Ovary (tissue), 7 donors: ENCODE measurements at regions not wholly inside any gene's neighbourhood (a gene's known extent, or its start where the extent isn't known, plus 50 kb on each side); places are given as distances from the start of the nearest gene placed in this dataset.

Experiments used
- DNase-seq, 5 donors: peaks; one replicate each; pipeline ENCODE4 v3.0.0-alpha.2; 2019 to 2020
- H3K27ac ChIP-seq, 2 donors: fragments of 200-600 bp; one replicate each; pipeline versions ENCODE4 v1.5.1 to v1.8.0; 2019 to 2022
- H3K27me3 ChIP-seq: fragments of 200-600 bp; one replicate; pipeline ENCODE4 v1.8.0; 2022
- H3K36me3 ChIP-seq: fragments of 200-600 bp; sonication (generic); one replicate; pipeline ENCODE4 v1.5.1; 2019
- H3K4me1 ChIP-seq: one replicate; pipeline ENCODE4 v1.8.1; 2013; ENCODE audit warnings: mild to moderate bottlenecking, moderate library complexity; ENCODE audit not compliant: insufficient read depth
- H3K4me3 ChIP-seq: fragments of 200-600 bp; sonication (generic); one replicate; pipeline ENCODE4 v1.5.1; 2017
- H3K9me3 ChIP-seq, 2 donors: fragments of 200-600 bp in 1 of 2; sonication (generic) in 1 of 2; one replicate each; pipeline versions ENCODE4 v1.5.1 to v1.8.1; 2013 to 2019; ENCODE audit warnings: mild to moderate bottlenecking in 1 of 2, moderate library complexity in 1 of 2
- EP300 ChIP-seq: sonication (generic); formaldehyde crosslinking; IDR thresholded peaks from one replicate; pipeline ENCODE4 v1.6.1; 2017; ENCODE audit warnings: antibody characterized with exemption
- POLR2A ChIP-seq: fragments of 450-650 bp; IDR thresholded peaks from one replicate; pipeline ENCODE4 v1.6.1; 2017; ENCODE audit warnings: antibody characterized with exemption, mild to moderate bottlenecking, moderate library complexity
- WGBS, 3 donors: extraction: QIAGEN DNeasy Blood & Tissue Kit in 1 of 3; methylation state at CpG; one replicate each; pipeline versions ENCODE4 v1.1.5 to v1.1.7; 2013 to 2017; 5-methylcytosine and 5-hydroxymethylcytosine counted together
- intact Hi-C, 4 donors: fragments of 100-400 bp; cut with DNase I; formaldehyde crosslinking; loops; one replicate each; pipeline versions ENCODE4 v1.11.0 to v1.15.1; 2022 to 2023
- TF ChIP-seq, protein P1 (sequence below), 3 donors: fragments of 450-650 bp in 2 of 3; fragments of 200-600 bp in 1 of 3; IDR thresholded peaks; one replicate each; pipeline versions ENCODE4 v1.5.1 to v1.8.0; 2016 to 2022; ENCODE audit warnings: antibody characterized with exemption in 3 of 3, mild to moderate bottlenecking in 1 of 3
- donor health status: DM: no; HTN: no; CAD: no; lungs with moderate emphysema.
- donor health status: DM: no; HTN: no; CAD: no.
- donor health status: Bipolar disorder and iron deficiency.
- donor health status: DM: no; HTN: no; CAD: no.
- donor health status: DM: yes; HTN: yes; CAD: no.

GRCh38 chr3:164048451-164048850 lies 1029.8 kb downstream of the SI start:
- intact Hi-C loops, result no loop called here
- Histone ChIP-seq H3K4me3 (no peak overlapping the region), H3K9me3 (no peaks in the 10 kb centered on the region), H3K36me3 (no peaks in the 10 kb centered on the region), H3K4me1 (no peaks in the 10 kb centered on the region), H3K27me3 (no peaks in the 10 kb centered on the region), H3K27ac (no peak overlapping the region)
- 93 to 96% (median 95%) methylated on average over 4 of the region's 4 CpGs for WGBS, 3 donors
- no peak for DNase-seq
- TF ChIP-seq EP300 (no peak), POLR2A (no peak)
- TF ChIP-seq, protein P1, sequence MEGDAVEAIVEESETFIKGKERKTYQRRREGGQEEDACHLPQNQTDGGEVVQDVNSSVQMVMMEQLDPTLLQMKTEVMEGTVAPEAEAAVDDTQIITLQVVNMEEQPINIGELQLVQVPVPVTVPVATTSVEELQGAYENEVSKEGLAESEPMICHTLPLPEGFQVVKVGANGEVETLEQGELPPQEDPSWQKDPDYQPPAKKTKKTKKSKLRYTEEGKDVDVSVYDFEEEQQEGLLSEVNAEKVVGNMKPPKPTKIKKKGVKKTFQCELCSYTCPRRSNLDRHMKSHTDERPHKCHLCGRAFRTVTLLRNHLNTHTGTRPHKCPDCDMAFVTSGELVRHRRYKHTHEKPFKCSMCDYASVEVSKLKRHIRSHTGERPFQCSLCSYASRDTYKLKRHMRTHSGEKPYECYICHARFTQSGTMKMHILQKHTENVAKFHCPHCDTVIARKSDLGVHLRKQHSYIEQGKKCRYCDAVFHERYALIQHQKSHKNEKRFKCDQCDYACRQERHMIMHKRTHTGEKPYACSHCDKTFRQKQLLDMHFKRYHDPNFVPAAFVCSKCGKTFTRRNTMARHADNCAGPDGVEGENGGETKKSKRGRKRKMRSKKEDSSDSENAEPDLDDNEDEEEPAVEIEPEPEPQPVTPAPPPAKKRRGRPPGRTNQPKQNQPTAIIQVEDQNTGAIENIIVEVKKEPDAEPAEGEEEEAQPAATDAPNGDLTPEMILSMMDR (IDR thresholded peaks at IDR 0.05), result no peak

- no peak for DNase-seq
- H3K4me1 ChIP-seq, result no peaks in the 10 kb centered on the region
- no peaks in the 10 kb centered on the region for H3K9me3 ChIP-seq
- no peaks in the 10 kb centered on the region for H3K27me3 ChIP-seq
- TF ChIP-seq, protein P1 (IDR thresholded peaks at IDR 0.05), result no peak
- TF ChIP-seq EP300 (no peak), POLR2A (no peak)
- no peak overlapping the region for H3K27ac ChIP-seq
- 53 to 68% (median 67%) methylated on average over 2 of the region's 2 CpGs for WGBS, 3 donors
- H3K4me3 ChIP-seq, result no peak overlapping the region
- H3K36me3 ChIP-seq, result no peaks in the 10 kb centered on the region
- intact Hi-C loops, result no loop called here
Measured at GRCh38 chr3:164040991-164041390, 1037.3 kb downstream of the SI start.

- Histone ChIP-seq H3K4me3 (no peak overlapping the region), H3K36me3 (no peaks in the 10 kb centered on the region), H3K27ac (no peak overlapping the region), H3K4me1 (no peaks in the 10 kb centered on the region), H3K9me3 (no peaks in the 10 kb centered on the region), H3K27me3 (no peaks in the 10 kb centered on the region)
- TF ChIP-seq, protein P1 (IDR thresholded peaks at IDR 0.05), result no peak
- TF ChIP-seq POLR2A, result no peak
- TF ChIP-seq EP300, result no peak
- no peak for DNase-seq
- WGBS, 3 donors, result 79 to 85% (median 85%) methylated on average over 4 of the region's 4 CpGs
- intact Hi-C loops, result no loop called here
Measured at GRCh38 chr3:164030194-164030593, 1048.1 kb downstream of the SI start.

DNA sequence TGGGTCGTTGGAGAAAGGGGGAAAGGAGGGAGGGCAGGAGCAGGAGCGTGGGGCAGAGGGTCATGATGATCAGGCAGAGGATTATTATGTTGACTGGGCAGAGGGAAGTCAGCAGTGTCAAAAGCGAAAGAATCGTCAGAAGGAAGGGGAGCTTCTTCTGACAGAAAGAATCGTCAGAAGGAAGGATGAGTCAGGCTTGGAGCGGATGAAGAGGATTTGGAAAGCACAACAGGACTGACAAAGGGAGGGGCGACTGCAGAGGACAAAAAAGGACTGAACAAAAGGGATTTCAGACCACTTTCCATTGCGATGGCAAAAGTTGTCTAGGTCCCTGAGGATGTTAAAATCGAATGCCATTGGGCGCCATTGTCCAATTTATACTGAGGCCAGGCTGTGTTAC lies 1053.5 kb downstream of the SI start:
- intact Hi-C loops, result no loop called here
- H3K9me3 ChIP-seq, result no peaks in the 10 kb centered on the region
- no peak for DNase-seq
- WGBS, 3 donors, result 87 to 93% (median 91%) methylated on average over 10 of the region's 10 CpGs
- no peaks in the 10 kb centered on the region for H3K27me3 ChIP-seq
- H3K4me3 ChIP-seq, result no peak overlapping the region
- H3K36me3 ChIP-seq, result no peaks in the 10 kb centered on the region
- H3K27ac ChIP-seq, result no peak overlapping the region
- TF ChIP-seq EP300, result no peak
- TF ChIP-seq POLR2A, result no peak
- TF ChIP-seq, protein P1 (IDR thresholded peaks at IDR 0.05), result no peak
- no peaks in the 10 kb centered on the region for H3K4me1 ChIP-seq

- TF ChIP-seq POLR2A (no peak), EP300 (no peak)
- TF ChIP-seq, protein P1 (IDR thresholded peaks at IDR 0.05), result no peak
- intact Hi-C loops, result no loop called here
- Histone ChIP-seq H3K36me3 (no peaks in the 10 kb centered on the region), H3K4me3 (no peak overlapping the region), H3K27me3 (no peaks in the 10 kb centered on the region), H3K4me1 (no peaks in the 10 kb centered on the region), H3K27ac (no peak overlapping the region), H3K9me3 (no peaks in the 10 kb centered on the region)
- DNase-seq, result no peak
- WGBS, 3 donors, result 89 to 93% (median 92%) methylated on average over 3 to 4 of the region's 4 CpGs
Measured at GRCh38 chr3:164023480-164023879, 1054.8 kb downstream of the SI start.
